Progenitor cell of endocrine pancreas (in vitro differentiated cells): ENCODE measurements at regions not wholly inside any gene's neighbourhood (a gene's known extent, or its start where the extent isn't known, plus 50 kb on each side); places are given as distances from the start of the nearest gene placed in this dataset.
A peak's percentile ranks its signal among the peaks of the same experiment; 100 is the strongest.

Source experiments
- DNase-seq: peaks from one replicate; pipeline ENCODE4 v3.0.0; 2021; ENCODE audit warnings: low spot score; ENCODE audit not compliant: unreplicated experiment
- H3K27ac Mint-ChIP-seq: 2 replicates; pipeline ENCODE4 v1.8.0; 2021; ENCODE audit warnings: mild to moderate bottlenecking, moderate library complexity, mixed read lengths
- H3K27me3 Mint-ChIP-seq: 2 replicates; pipeline ENCODE4 v1.8.0; 2021; ENCODE audit warnings: mixed read lengths
- H3K36me3 Mint-ChIP-seq: 2 replicates; pipeline ENCODE4 v1.8.0; 2022; ENCODE audit warnings: mixed read lengths; ENCODE audit not compliant: insufficient read depth
- H3K4me1 Mint-ChIP-seq: 2 replicates; pipeline ENCODE4 v1.8.0; 2021; ENCODE audit warnings: low read depth, mixed read lengths
- H3K4me3 Mint-ChIP-seq: 2 replicates; pipeline ENCODE4 v1.8.0; 2021; ENCODE audit warnings: low read depth, mild to moderate bottlenecking, moderate library complexity, mixed read lengths
- H3K9me3 Mint-ChIP-seq: 2 replicates; pipeline ENCODE4 v1.8.0; 2021; ENCODE audit warnings: low read depth, mixed read lengths
- CTCF ChIP-seq: fragments of 200-600 bp; sonication (generic); IDR thresholded peaks from one replicate; pipeline ENCODE4 v1.5.0; 2021; ENCODE audit warnings: antibody characterized with exemption, mild to moderate bottlenecking; ENCODE audit not compliant: unreplicated experiment

DNA sequence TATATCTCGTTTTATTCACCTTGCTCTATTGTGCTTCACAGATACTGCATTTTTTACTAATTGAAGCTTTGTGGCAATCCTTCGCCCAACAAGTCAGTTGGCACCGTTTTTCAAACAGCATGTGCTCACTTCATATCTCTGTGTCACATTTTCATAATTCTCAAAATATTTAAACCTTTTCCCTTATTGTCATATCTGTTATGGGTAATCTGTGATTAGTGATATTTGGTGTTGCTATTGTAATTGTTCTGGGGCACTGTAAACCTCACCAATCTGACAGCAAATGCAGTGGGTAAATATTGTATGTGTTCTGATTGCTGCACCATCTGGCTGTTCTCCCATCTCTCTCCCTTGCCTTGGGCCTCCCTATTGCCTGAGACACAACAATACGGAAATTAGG lies 191.3 kb downstream of the BTG1 start:
- no peak for TF ChIP-seq CTCF
- no peak for DNase-seq
- Mint-ChIP-seq H3K9me3 (peaks cover 8% of the 10 kb centered on the region), H3K36me3 (peaks cover 4% of the 10 kb centered on the region), H3K4me3 (peak overlapping the region; percentile 23), H3K4me1 (peaks cover 24% of the 10 kb centered on the region), H3K27me3 (no peaks in the 10 kb centered on the region), H3K27ac (peak overlapping the region; percentile 95)

- no peak for DNase-seq
- Mint-ChIP-seq H3K4me1 (peaks cover 24% of the 10 kb centered on the region), H3K9me3 (peaks cover 5% of the 10 kb centered on the region), H3K27ac (peak overlapping the region; percentile 79), H3K36me3 (peaks cover 4% of the 10 kb centered on the region), H3K4me3 (no peak overlapping the region), H3K27me3 (no peaks in the 10 kb centered on the region)
- no peak for TF ChIP-seq CTCF
Observed at GRCh38 chr12:91952916-91953315, 192.7 kb downstream of the BTG1 start.

- Mint-ChIP-seq H3K27me3 (no peaks in the 10 kb centered on the region), H3K9me3 (peaks cover 5% of the 10 kb centered on the region), H3K36me3 (peaks cover 4% of the 10 kb centered on the region), H3K4me1 (peaks cover 24% of the 10 kb centered on the region), H3K4me3 (no peak overlapping the region), H3K27ac (no peak overlapping the region)
- DNase-seq: no peak
- no peak for TF ChIP-seq CTCF
Observed at GRCh38 chr12:91951571-91951970, 194.1 kb downstream of the BTG1 start.

DNA sequence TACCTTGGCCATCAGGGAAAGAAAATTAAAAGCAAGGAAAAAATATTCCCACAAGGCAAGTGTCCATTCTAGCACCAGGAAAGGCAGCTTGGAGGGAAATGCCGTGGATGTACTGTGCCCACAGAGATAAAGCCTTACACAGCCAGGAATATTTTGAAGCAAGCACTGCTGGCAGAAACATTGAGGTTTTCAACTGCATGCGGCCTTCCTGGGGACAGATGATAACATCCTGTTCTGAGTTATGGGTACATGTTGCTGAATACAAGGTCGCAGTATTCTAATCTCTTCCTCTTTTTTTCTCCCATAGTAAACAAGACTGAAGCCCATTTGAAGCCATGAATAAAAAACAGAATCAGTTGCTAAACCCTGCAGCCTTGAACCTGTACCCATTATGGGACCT lies 197.1 kb downstream of the BTG1 start:
- Mint-ChIP-seq H3K27ac (no peak overlapping the region), H3K9me3 (no peaks in the 10 kb centered on the region), H3K27me3 (no peaks in the 10 kb centered on the region), H3K4me1 (peaks cover 9% of the 10 kb centered on the region), H3K36me3 (no peaks in the 10 kb centered on the region), H3K4me3 (no peak overlapping the region)
- no peak for DNase-seq
- TF ChIP-seq CTCF: no peak

- no peak overlapping the region for H3K4me3 Mint-ChIP-seq
- H3K27ac Mint-ChIP-seq: no peak overlapping the region
- H3K4me1 Mint-ChIP-seq: no peaks in the 10 kb centered on the region
- H3K27me3 Mint-ChIP-seq: no peaks in the 10 kb centered on the region
- no peak for TF ChIP-seq CTCF
- DNase-seq: no peak
- no peaks in the 10 kb centered on the region for H3K36me3 Mint-ChIP-seq
- H3K9me3 Mint-ChIP-seq: no peaks in the 10 kb centered on the region
Observed at GRCh38 chr12:91947459-91947858, 198.2 kb downstream of the BTG1 start.

GRCh38 chr12:91944637-91945036 lies 201.0 kb downstream of the BTG1 start:
- no peaks in the 10 kb centered on the region for H3K36me3 Mint-ChIP-seq
- no peak overlapping the region for H3K27ac Mint-ChIP-seq
- no peak overlapping the region for H3K4me3 Mint-ChIP-seq
- DNase-seq: no peak
- no peaks in the 10 kb centered on the region for H3K4me1 Mint-ChIP-seq
- H3K9me3 Mint-ChIP-seq: peaks cover 7% of the 10 kb centered on the region
- no peaks in the 10 kb centered on the region for H3K27me3 Mint-ChIP-seq
- no peak for TF ChIP-seq CTCF
